NCI-H1105 (cell line): ENCODE measurements at regions not wholly inside any gene's neighbourhood (a gene's known extent, or its start where the extent isn't known, plus 50 kb on each side); places are given as distances from the start of the nearest gene placed in this dataset.

Experiments
- DNase-seq: peaks from one replicate; lab custom pipeline; 2025; lab: John Stamatoyannopoulos, UW

GRCh38 chr1:87510540-87510939 lies 181.9 kb downstream of the LMO4 start:
- DNase-seq: no peak

- no peak for DNase-seq
Observed at GRCh38 chr1:87511449-87511848, 182.8 kb downstream of the LMO4 start.

GRCh38 chr1:87512431-87512830 lies 183.8 kb downstream of the LMO4 start:
- no peak for DNase-seq

- DNase-seq: no peak
Observed at GRCh38 chr1:87513255-87513654, 184.6 kb downstream of the LMO4 start.

GRCh38 chr1:87513966-87514660 lies 185.4 kb downstream of the LMO4 start:
- DNase-seq: no peak

- no peak for DNase-seq
Observed at GRCh38 chr1:87515781-87516180, 187.1 kb downstream of the LMO4 start.

- DNase-seq: no peak
Observed at GRCh38 chr1:87518794-87519193, 190.1 kb downstream of the LMO4 start.

GRCh38 chr1:87521452-87521851 lies 192.8 kb downstream of the LMO4 start:
- no peak for DNase-seq

GRCh38 chr1:87523466-87523865 lies 194.8 kb downstream of the LMO4 start:
- DNase-seq: no peak

GRCh38 chr1:87524021-87524754 lies 195.5 kb downstream of the LMO4 start:
- no peak for DNase-seq

- no peak for DNase-seq
Observed at GRCh38 chr1:87528754-87529517, 200.3 kb downstream of the LMO4 start.

GRCh38 chr1:87530042-87530807 lies 201.5 kb downstream of the LMO4 start:
- DNase-seq: no peak

- DNase-seq: no peak
Observed at GRCh38 chr1:87535551-87535950, 206.9 kb downstream of the LMO4 start.

- DNase-seq: no peak
Observed at GRCh38 chr1:87539147-87539546, 210.5 kb downstream of the LMO4 start.

- no peak for DNase-seq
Observed at GRCh38 chr1:87542697-87543096, 214.0 kb downstream of the LMO4 start.

- DNase-seq: no peak
Observed at GRCh38 chr1:87549738-87550137, 221.1 kb downstream of the LMO4 start.

GRCh38 chr1:87553511-87553910 lies 224.8 kb downstream of the LMO4 start:
- DNase-seq: no peak

GRCh38 chr1:87555366-87555765 lies 226.7 kb downstream of the LMO4 start:
- no peak for DNase-seq

GRCh38 chr1:87556326-87556725 lies 227.6 kb downstream of the LMO4 start:
- no peak for DNase-seq

- no peak for DNase-seq
Observed at GRCh38 chr1:87558921-87559320, 230.2 kb downstream of the LMO4 start.

GRCh38 chr1:87560137-87560536 lies 231.5 kb downstream of the LMO4 start:
- DNase-seq: no peak
